SK-N-MC (cell line): ENCODE measurements at regions not wholly inside any gene's neighbourhood (a gene's known extent, or its start where the extent isn't known, plus 50 kb on each side); places are given as distances from the start of the nearest gene placed in this dataset.
"Not testable (repeated sequence)": the region's sequence is repeated elsewhere in the genome, so short reads cannot be mapped to it uniquely, and the experiment has no call there.

ENCODE experiments used
- DNase-seq: peaks from one replicate; pipeline ENCODE4 v3.0.0-alpha.2; 2011; ENCODE audit warnings: low read depth, low spot score
- H3K27ac ChIP-seq: fragments of 200-600 bp; sonication (generic); 2 replicates; pipeline ENCODE4 v1.5.1; 2016; ENCODE audit warnings: mixed run types
- H3K36me3 ChIP-seq: fragments of 200-600 bp; sonication (generic); 2 replicates; pipeline ENCODE4 v1.6.1; 2017; ENCODE audit warnings: antibody characterized with exemption, low read length, mixed read lengths; ENCODE audit not compliant: insufficient read depth
- H3K4me3 ChIP-seq: fragments of 200-600 bp; sonication (generic); 2 replicates; pipeline ENCODE4 v1.5.1; 2016
- H3K9ac ChIP-seq: fragments of 200-600 bp; sonication (generic); 2 replicates; pipeline ENCODE4 v1.8.0; 2017; ENCODE audit warnings: mixed run types, mixed read lengths; ENCODE audit not compliant: insufficient read length
- H3K9me3 ChIP-seq: fragments of 200-600 bp; sonication (generic); 2 replicates; pipeline ENCODE4 v1.6.1; 2017; ENCODE audit warnings: low read depth, mild to moderate bottlenecking, antibody characterized with exemption, low read length, moderate library complexity, mixed read lengths
- EZH2 ChIP-seq: fragments of 200-600 bp; sonication (generic); IDR thresholded peaks from one replicate; pipeline ENCODE4 v1.6.1; 2017; ENCODE audit warnings: antibody characterized with exemption
- FOXP2 ChIP-seq: optimal IDR thresholded peaks from 2 replicates; pipeline ENCODE3; 2011; ENCODE audit warnings: mild to moderate bottlenecking, moderate library complexity; ENCODE audit not compliant: insufficient read depth; ENCODE audit errors: extremely low read length, control extremely low read depth
- POLR2AphosphoS5 ChIP-seq: IDR thresholded peaks from 2 replicates; pipeline ENCODE4 v1.6.1; 2012; ENCODE audit warnings: mild to moderate bottlenecking, low read depth, low read length, borderline replicate concordance

- no peaks in the 10 kb centered on the region for H3K36me3 ChIP-seq
- TF ChIP-seq POLR2AphosphoS5: no peak
- no peak overlapping the region for H3K4me3 ChIP-seq
- DNase-seq: no peak
- no peak overlapping the region for H3K9ac ChIP-seq
- H3K9me3 ChIP-seq: no peaks in the 10 kb centered on the region
- H3K27ac ChIP-seq: no peak overlapping the region
Observed at GRCh38 chr7:9502269-9502668, 1068.9 kb downstream of the NXPH1 start.

- Histone ChIP-seq H3K9ac (no peak overlapping the region), H3K36me3 (no peaks in the 10 kb centered on the region), H3K9me3 (no peaks in the 10 kb centered on the region), H3K4me3 (no peak overlapping the region), H3K27ac (no peak overlapping the region)
- TF ChIP-seq POLR2AphosphoS5 (no peak), FOXP2 (no peak), EZH2 (no peak)
- no peak for DNase-seq
Observed at GRCh38 chr7:9504678-9505077, 1071.3 kb downstream of the NXPH1 start.

- DNase-seq: no peak
Observed at GRCh38 chr7:9505516-9505915, 1072.1 kb downstream of the NXPH1 start.

DNA sequence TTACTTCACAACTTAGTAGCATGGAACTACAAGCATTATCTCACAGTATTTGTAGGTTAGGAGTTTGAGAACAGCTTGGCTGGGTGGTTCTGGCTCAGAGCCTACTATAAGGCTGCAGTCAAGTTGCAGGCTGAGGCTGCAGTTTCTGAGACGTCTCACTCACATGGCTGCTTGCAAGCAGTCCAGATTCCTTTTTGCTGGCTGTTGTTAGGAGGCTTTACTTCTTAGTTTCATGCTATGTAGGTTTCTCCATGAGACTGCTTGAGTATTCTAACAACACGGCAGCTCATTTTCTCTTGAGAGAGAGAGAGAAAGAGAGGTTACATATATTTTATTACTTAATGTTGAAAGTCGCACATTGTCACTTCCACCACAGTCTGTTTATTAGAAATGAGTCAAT lies 1073.9 kb downstream of the NXPH1 start:
- TF ChIP-seq FOXP2 (no peak), POLR2AphosphoS5 (no peak), EZH2 (no peak)
- Histone ChIP-seq H3K4me3 (no peak overlapping the region), H3K9ac (no peak overlapping the region), H3K36me3 (no peaks in the 10 kb centered on the region), H3K9me3 (no peaks in the 10 kb centered on the region), H3K27ac (no peak overlapping the region)
- DNase-seq: no peak

More at GRCh38 chr7:9505516-9505915, 1072.1 kb downstream of the NXPH1 start:
- H3K27ac ChIP-seq: no peak overlapping the region
- H3K36me3 ChIP-seq: no peaks in the 10 kb centered on the region
- no peaks in the 10 kb centered on the region for H3K9me3 ChIP-seq
- TF ChIP-seq POLR2AphosphoS5 (no peak), EZH2 (no peak), FOXP2 (no peak)
- no peak overlapping the region for H3K9ac ChIP-seq
- H3K4me3 ChIP-seq: no peak overlapping the region

- Histone ChIP-seq H3K36me3 (no peaks in the 10 kb centered on the region), H3K27ac (no peak overlapping the region), H3K9me3 (no peaks in the 10 kb centered on the region), H3K4me3 (no peak overlapping the region), H3K9ac (no peak overlapping the region)
- TF ChIP-seq EZH2: no peak
- TF ChIP-seq POLR2AphosphoS5: no peak
- DNase-seq: no peak
Observed at GRCh38 chr7:9516662-9517061, 1083.3 kb downstream of the NXPH1 start.

DNA sequence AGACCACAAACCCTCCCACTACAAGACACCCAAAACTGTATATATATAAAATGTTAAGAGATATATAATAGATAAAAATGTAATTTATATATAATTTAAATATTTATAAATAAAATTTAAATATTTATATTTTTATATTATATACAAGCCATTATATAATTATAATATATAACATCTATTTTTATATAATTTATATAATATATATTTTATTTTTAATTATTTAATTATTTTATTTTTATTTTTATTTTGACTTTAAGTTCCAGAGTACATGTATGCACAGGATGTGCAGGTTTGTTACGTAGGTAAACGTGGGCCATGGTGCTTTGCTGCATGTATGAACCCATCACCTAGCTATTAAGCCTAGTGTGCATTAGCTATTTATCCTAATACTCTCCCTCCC lies 1090.2 kb downstream of the NXPH1 start:
- Histone ChIP-seq H3K27ac (no peak overlapping the region), H3K36me3 (no peaks in the 10 kb centered on the region), H3K9ac (no peak overlapping the region), H3K9me3 (no peaks in the 10 kb centered on the region), H3K4me3 (no peak overlapping the region)
- no peak for DNase-seq
- TF ChIP-seq FOXP2 (no peak), POLR2AphosphoS5 (no peak), EZH2 (no peak)

GRCh38 chr7:9552431-9552830 lies 1119.0 kb downstream of the NXPH1 start:
- H3K27ac ChIP-seq, H3K4me3 ChIP-seq, DNase-seq, H3K9me3 ChIP-seq, H3K9ac ChIP-seq, H3K36me3 ChIP-seq: not testable (repeated sequence)

DNA sequence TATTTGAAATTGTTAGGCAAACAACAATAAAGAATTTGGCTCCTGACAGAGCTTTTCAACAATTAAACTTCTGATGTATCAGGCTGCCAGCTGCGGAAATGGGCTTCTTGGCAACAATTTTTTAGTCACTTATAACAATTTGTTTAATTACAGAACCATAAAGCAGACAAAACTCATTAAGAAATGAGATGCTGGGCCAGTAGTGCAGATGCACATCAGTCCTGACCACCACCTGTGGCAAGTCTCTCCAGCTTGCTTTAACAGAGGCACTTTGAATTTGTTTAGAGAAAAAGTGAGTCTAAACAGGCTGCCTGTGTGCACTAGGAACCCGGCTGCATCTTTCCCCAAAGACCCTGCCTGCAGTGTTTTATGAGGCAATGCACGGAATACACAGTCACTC lies 1124.4 kb downstream of the NXPH1 start:
- TF ChIP-seq FOXP2 (no peak), POLR2AphosphoS5 (no peak), EZH2 (no peak)
- H3K36me3 ChIP-seq: no peaks in the 10 kb centered on the region
- DNase-seq: no peak
- H3K9ac ChIP-seq: no peak overlapping the region
- H3K4me3 ChIP-seq: no peak overlapping the region
- no peaks in the 10 kb centered on the region for H3K9me3 ChIP-seq
- H3K27ac ChIP-seq: no peak overlapping the region

DNA sequence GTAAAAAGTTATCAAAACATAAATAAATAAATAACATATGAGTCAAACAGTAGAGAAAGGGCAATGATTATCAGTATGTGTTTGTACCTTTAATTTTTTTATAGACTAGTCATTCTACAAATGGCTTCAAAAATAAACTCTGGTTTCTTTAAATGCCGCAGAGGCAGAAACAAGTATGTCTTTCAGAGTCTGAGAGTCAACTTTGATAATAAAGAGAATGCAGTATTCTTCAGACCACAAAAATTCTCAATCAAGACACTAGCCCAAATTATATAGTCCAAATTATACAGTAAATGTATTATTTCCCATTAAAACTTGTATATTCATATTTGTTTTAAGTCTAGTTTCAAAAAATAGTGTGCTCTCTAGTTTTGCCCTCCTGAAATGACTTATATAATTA lies 1142.3 kb downstream of the NXPH1 start:
- TF ChIP-seq FOXP2: no peak
- no peak for TF ChIP-seq POLR2AphosphoS5
- no peak for TF ChIP-seq EZH2
- no peak overlapping the region for H3K9ac ChIP-seq
- no peak overlapping the region for H3K27ac ChIP-seq
- H3K4me3 ChIP-seq: no peak overlapping the region
- DNase-seq: no peak
- H3K9me3 ChIP-seq: no peaks in the 10 kb centered on the region
- no peaks in the 10 kb centered on the region for H3K36me3 ChIP-seq

- TF ChIP-seq EZH2 (no peak), POLR2AphosphoS5 (no peak), FOXP2 (no peak)
- H3K9me3 ChIP-seq: no peaks in the 10 kb centered on the region
- no peak overlapping the region for H3K4me3 ChIP-seq
- H3K9ac ChIP-seq: no peak overlapping the region
- H3K27ac ChIP-seq: no peak overlapping the region
- DNase-seq: no peak
- H3K36me3 ChIP-seq: no peaks in the 10 kb centered on the region
Observed at GRCh38 chr7:9582824-9583223, 1149.4 kb downstream of the NXPH1 start.
